ENCODE measurements at regions not wholly inside any gene's neighbourhood (a gene's known extent, or its start where the extent isn't known, plus 50 kb on each side); places are given as distances from the start of the nearest gene placed in this dataset.

- intact Hi-C loops (cut with DNase I), result no loop called here
- ATAC-seq (ENCODE audit: poor library complexity), result no peak
- DNase-seq, result no peak
These were observed 232.0 kb downstream of the BTG1 start for GRCh38 chr12:91913651-91914050.

GRCh38 chr12:91913124-91913523, 232.5 kb downstream of the BTG1 start:
- DNase-seq (no peak), ATAC-seq (ENCODE audit: poor library complexity) (no peak)
- intact Hi-C loops (cut with DNase I), result no loop called here

- no peak for ATAC-seq (ENCODE audit: poor library complexity)
These were observed 233.5 kb downstream of the BTG1 start for GRCh38 chr12:91912178-91912577.

GRCh38 chr12:91910871-91911388, 234.7 kb downstream of the BTG1 start:
- DNase-seq, result no peak
- no peak for ATAC-seq (ENCODE audit: poor library complexity)
- intact Hi-C loops (cut with DNase I), result no loop called here

More at GRCh38 chr12:91912178-91912577, 233.5 kb downstream of the BTG1 start:
- DNase-seq, result no peak
- intact Hi-C loops (cut with DNase I), result no loop called here

GRCh38 chr12:91902860-91903683, 242.6 kb downstream of the BTG1 start:
- intact Hi-C loops (cut with DNase I), result no loop called here
- ATAC-seq (ENCODE audit: poor library complexity), result no peak
- no peak for DNase-seq

GRCh38 chr12:91901381-91902074, 244.1 kb downstream of the BTG1 start:
- intact Hi-C loops (cut with DNase I), result no loop called here
- no peak for ATAC-seq (ENCODE audit: poor library complexity)
- DNase-seq, result no peak

- no peak for DNase-seq
- ATAC-seq (ENCODE audit: poor library complexity), result no peak
- intact Hi-C loops (cut with DNase I), result no loop called here
These were observed 244.7 kb downstream of the BTG1 start for GRCh38 chr12:91900971-91901370.

- DNase-seq (no peak), ATAC-seq (ENCODE audit: poor library complexity) (no peak)
- intact Hi-C loops (cut with DNase I), result no loop called here
These were observed 246.6 kb downstream of the BTG1 start for GRCh38 chr12:91899056-91899455.

- ATAC-seq (ENCODE audit: poor library complexity) (peak; percentile 23), DNase-seq (no peak)
- intact Hi-C loops (cut with DNase I), result no loop called here
These were observed 248.6 kb downstream of the BTG1 start for GRCh38 chr12:91897025-91897515.

- ATAC-seq (ENCODE audit: poor library complexity) (peak; percentile 88), DNase-seq (peak; percentile 54)
- intact Hi-C loops (cut with DNase I), result no loop called here
These were observed 249.2 kb downstream of the BTG1 start for GRCh38 chr12:91896286-91897024.

GRCh38 chr12:91894911-91895310, 250.7 kb downstream of the BTG1 start:
- ATAC-seq (ENCODE audit: poor library complexity), result no peak
- intact Hi-C loops (cut with DNase I), result no loop called here
- no peak for DNase-seq

- ATAC-seq (ENCODE audit: poor library complexity) (no peak), DNase-seq (no peak)
- intact Hi-C loops (cut with DNase I), result no loop called here
These were observed 252.2 kb downstream of the BTG1 start for GRCh38 chr12:91893476-91893875.

- ATAC-seq (ENCODE audit: poor library complexity) (peak; percentile 36), DNase-seq (no peak)
- intact Hi-C loops (cut with DNase I), result no loop called here
These were observed 253.4 kb downstream of the BTG1 start for GRCh38 chr12:91892081-91892855.

GRCh38 chr12:91890742-91891141, 254.9 kb downstream of the BTG1 start:
- intact Hi-C loops (cut with DNase I), result no loop called here
- no peak for ATAC-seq (ENCODE audit: poor library complexity)
- no peak for DNase-seq

- ATAC-seq (ENCODE audit: poor library complexity) (no peak), DNase-seq (no peak)
- intact Hi-C loops (cut with DNase I), result no loop called here
These were observed 255.7 kb downstream of the BTG1 start for GRCh38 chr12:91889910-91890309.

- intact Hi-C loops (cut with DNase I), result no loop called here
- ATAC-seq (ENCODE audit: poor library complexity) (no peak), DNase-seq (no peak)
These were observed 256.6 kb downstream of the BTG1 start for GRCh38 chr12:91889059-91889458.

- DNase-seq (no peak), ATAC-seq (ENCODE audit: poor library complexity) (no peak)
- intact Hi-C loops (cut with DNase I), result no loop called here
These were observed 257.7 kb downstream of the BTG1 start for GRCh38 chr12:91887957-91888356.

Measured in Right ventricle myocardium superior (tissue), 1 donor.